Endothelial cell of umbilical vein (primary cell): ENCODE measurements at regions not wholly inside any gene's neighbourhood (a gene's known extent, or its start where the extent isn't known, plus 50 kb on each side); places are given as distances from the start of the nearest gene placed in this dataset.

Source experiments
- BruUV-seq: library from RNA; stranded (reverse); fragments of 400-500 nt; replicated peaks from 2 replicates; lab custom pipeline; 2021; lab: Mats Ljungman, UMichigan
- CTCF ChIA-PET: fragments of 300-600, 350-600 bp; sonication (Branson Sonifier 250); formaldehyde crosslinking; loops from one replicate; lab custom pipeline; 2021; ENCODE audit warnings: antibody characterized with exemption, inconsistent platforms; lab: Charles Lee
- POLR2A ChIA-PET: fragments of 300-600, 350-600 bp; sonication (Branson Sonifier 250); formaldehyde crosslinking; loops from one replicate; lab custom pipeline; 2021; ENCODE audit warnings: antibody characterized with exemption, inconsistent platforms; lab: Charles Lee
- DNase-seq: peaks from one replicate; pipeline ENCODE4 v3.0.0-alpha.2; 2011; ENCODE audit warnings: low read depth, low spot score
- FAIRE-seq: peaks from 2 replicates; lab custom pipeline; 2011; peaks lifted over from hg19 to GRCh38; lab: Jason Lieb, UNC
- H2AFZ ChIP-seq: 2 replicates; pipeline ENCODE4 v1.6.0; 2012; ENCODE audit warnings: low read depth, low read length, control low read depth, inconsistent platforms
- H3K27ac ChIP-seq: 2 replicates; pipeline ENCODE4 v1.5.1; 2011; ENCODE audit warnings: low read depth, mild to moderate bottlenecking, control low read depth, low read length, moderate library complexity; ENCODE audit not compliant: insufficient read depth
- H3K27me3 ChIP-seq, 2 experiments: 2 replicates each; pipeline versions ENCODE4 v1.6.0 to v1.6.1; 2011; ENCODE audit warnings: low read length in 2 of 2, mixed read lengths in 1 of 2; ENCODE audit not compliant: control insufficient read depth in 2 of 2, insufficient read depth in 2 of 2
- H3K36me3 ChIP-seq, 2 experiments: 2 replicates in 1 of 2; 3 replicates in 1 of 2; pipeline ENCODE4 v1.5.1; 2011; ENCODE audit warnings: low read length in 2 of 2, mild to moderate bottlenecking in 1 of 2, moderate library complexity in 1 of 2; ENCODE audit not compliant: control insufficient read depth in 2 of 2, insufficient read depth in 2 of 2; ENCODE audit errors: extremely low read depth in 1 of 2
- H3K4me1 ChIP-seq: 3 replicates; pipeline ENCODE4 v1.5.1; 2011; ENCODE audit warnings: mild to moderate bottlenecking, low read length; ENCODE audit not compliant: control insufficient read depth, insufficient read depth; ENCODE audit errors: extremely low read depth
- H3K4me2 ChIP-seq: 2 replicates; pipeline ENCODE4 v1.6.1; 2011; ENCODE audit warnings: low read length, control low read depth, mixed read lengths; ENCODE audit not compliant: insufficient read depth
- H3K4me3 ChIP-seq, 3 experiments: fragments of 200-600 bp in 1 of 3; sonication (generic), shearing (Covaris generic) in 1 of 3; replicated peaks in 1 of 3; 2 replicates each; pipeline ENCODE4 v1.5.1; 2011 to 2016; ENCODE audit warnings: control low read depth in 3 of 3, low read length in 3 of 3, mild to moderate bottlenecking in 2 of 3, inconsistent platforms in 1 of 3, low read depth in 1 of 3, moderate library complexity in 1 of 3; ENCODE audit not compliant: insufficient read depth in 1 of 3
- H3K79me2 ChIP-seq: 2 replicates; pipeline ENCODE4 v1.6.0; 2012; ENCODE audit warnings: low read length, inconsistent platforms; ENCODE audit not compliant: control insufficient read depth, insufficient read depth
- H3K9ac ChIP-seq: replicated peaks from 2 replicates; pipeline ENCODE3; 2011; ENCODE audit warnings: low read length, control low read depth; ENCODE audit not compliant: insufficient read depth; ENCODE audit errors: extremely low read depth
- H3K9me1 ChIP-seq: replicated peaks from 3 replicates; pipeline ENCODE4 v1.6.0; 2011; ENCODE audit warnings: mild to moderate bottlenecking, low read length; ENCODE audit not compliant: control insufficient read depth, insufficient read depth; ENCODE audit errors: extremely low read depth
- H3K9me3 ChIP-seq: replicated peaks from 2 replicates; pipeline ENCODE4 v1.5.1; 2012; ENCODE audit warnings: low read length, inconsistent platforms; ENCODE audit not compliant: control insufficient read depth, insufficient read depth
- H4K20me1 ChIP-seq: replicated peaks from 2 replicates; pipeline ENCODE3; 2011; ENCODE audit warnings: mild to moderate bottlenecking, low read length; ENCODE audit not compliant: control insufficient read depth, insufficient read depth; ENCODE audit errors: extremely low read depth
- CTCF ChIP-seq, 2 donors: IDR thresholded peaks; 1 replicate in 1 of 2; 2 replicates in 1 of 2; pipeline ENCODE4 v1.5.1; 2011; ENCODE audit warnings: low read length in 2 of 2, mild to moderate bottlenecking in 2 of 2, moderate library complexity in 2 of 2, control low read depth in 1 of 2, inconsistent platforms in 1 of 2, low read depth in 1 of 2; ENCODE audit not compliant: insufficient read depth in 1 of 2; ENCODE audit errors: extremely low read depth in 1 of 2
- EZH2 ChIP-seq: IDR thresholded peaks from 2 replicates; pipeline ENCODE4 v1.6.1; 2012; ENCODE audit warnings: borderline replicate concordance, low read depth, mild to moderate bottlenecking, moderate library complexity, low read length, inconsistent platforms; ENCODE audit not compliant: severe bottlenecking
- FOS ChIP-seq: IDR thresholded peaks from 2 replicates; pipeline ENCODE4 v1.6.1; 2011; ENCODE audit warnings: mild to moderate bottlenecking, low read length, moderate library complexity, borderline replicate concordance; ENCODE audit not compliant: insufficient read depth
- GATA2 ChIP-seq: IDR thresholded peaks from 2 replicates; pipeline ENCODE4 v1.7.0; 2011; ENCODE audit warnings: low read depth, mild to moderate bottlenecking, moderate library complexity, mixed read lengths, low read length; ENCODE audit not compliant: insufficient read length, insufficient read depth
- JUN ChIP-seq: IDR thresholded peaks from 2 replicates; pipeline ENCODE4 v1.6.1; 2011; ENCODE audit warnings: borderline replicate concordance, low read depth; ENCODE audit not compliant: insufficient read length, insufficient read depth
- MYC ChIP-seq: IDR thresholded peaks from one replicate; pipeline ENCODE4 v1.6.1; 2011; ENCODE audit warnings: mild to moderate bottlenecking, low read depth, low read length
- POLR2A ChIP-seq: IDR thresholded peaks from 2 replicates; pipeline ENCODE4 v1.6.1; 2012; ENCODE audit warnings: low read depth, mild to moderate bottlenecking, control low read depth, low read length
- POLR2AphosphoS5 ChIP-seq: IDR thresholded peaks from 2 replicates; pipeline ENCODE4 v1.6.1; 2012; ENCODE audit warnings: low read depth, mild to moderate bottlenecking, control low read depth, low read length, moderate library complexity; ENCODE audit not compliant: insufficient read depth
- dilution Hi-C: fragments of 300-500 bp; cut with MboI; formaldehyde crosslinking; loops from one replicate; pipeline ENCODE4 v1.15.0; 2019; ENCODE audit warnings: low sequenced_read_pairs; ENCODE audit not compliant: extremely low pct_ligation_motif_present
- intact Hi-C: fragments of 100-400 bp; cut with micrococcal nuclease; formaldehyde crosslinking; loops from one replicate; pipeline ENCODE4 v1.10.0; 2022
- TF ChIP-seq, protein P1 (sequence below): IDR thresholded peaks from 2 replicates; pipeline ENCODE4 v1.6.1; 2011; ENCODE audit not compliant: insufficient read depth, insufficient read length

DNA sequence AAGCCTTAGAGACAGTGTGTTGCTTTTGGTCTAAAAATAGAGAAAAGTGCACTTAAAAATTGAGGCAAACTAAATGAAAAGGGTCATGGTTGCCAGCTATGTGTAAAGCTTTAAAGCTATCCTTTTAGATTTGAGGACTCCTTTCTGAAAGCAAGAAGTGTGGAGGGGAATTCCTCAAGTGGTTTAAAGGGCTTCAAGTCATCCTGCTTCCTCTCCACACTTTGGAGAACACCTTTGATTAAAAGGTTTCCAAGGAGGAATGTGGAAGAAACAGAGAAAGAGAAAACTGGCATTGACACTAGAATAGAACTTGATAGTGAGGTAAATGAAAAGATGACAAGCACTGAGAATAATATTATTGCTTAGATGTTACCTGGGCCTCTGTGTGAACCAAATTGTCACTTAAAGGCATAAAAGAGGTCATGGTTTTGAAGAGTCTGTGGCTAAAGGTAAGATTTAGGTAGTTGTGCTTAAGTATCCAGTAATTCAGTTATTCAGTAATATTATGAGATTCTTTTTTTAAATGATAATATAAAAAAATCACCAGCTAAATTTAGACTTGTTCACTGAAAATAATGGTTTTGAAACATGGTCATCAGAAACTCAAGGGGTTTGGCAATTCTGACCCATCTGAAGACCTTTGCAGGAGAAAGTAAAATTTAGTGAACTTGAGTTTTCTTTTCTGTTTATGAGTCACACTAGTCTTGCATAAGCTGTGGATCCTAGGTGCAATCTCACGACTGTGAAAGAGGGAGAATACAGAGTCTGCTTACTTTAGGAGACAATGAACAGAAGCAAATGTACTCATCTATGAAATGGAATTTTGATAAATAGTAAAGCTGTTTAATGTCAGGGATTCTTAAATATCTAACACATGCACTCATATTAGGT, 466.0 kb downstream of the KIF20B start:
- no peak overlapping the region for H3K27ac ChIP-seq
- H4K20me1 ChIP-seq = no peaks in the 10 kb centered on the region
- CTCF ChIA-PET = no interaction called here
- no peaks in the 10 kb centered on the region for H3K27me3 ChIP-seq
- no peaks in the 10 kb centered on the region for H3K4me1 ChIP-seq
- H3K9me1 ChIP-seq = no peaks in the 10 kb centered on the region
- H3K9me3 ChIP-seq = no peaks in the 10 kb centered on the region
- H3K4me3 ChIP-seq = no peak overlapping the region
- FAIRE-seq (no peak), DNase-seq (no peak)
- no TSS peak for BruUV-seq
- intact Hi-C loops (no loop called here), dilution Hi-C loops (no loop called here)
- no peaks in the 10 kb centered on the region for H3K79me2 ChIP-seq
- TF ChIP-seq, protein P1, sequence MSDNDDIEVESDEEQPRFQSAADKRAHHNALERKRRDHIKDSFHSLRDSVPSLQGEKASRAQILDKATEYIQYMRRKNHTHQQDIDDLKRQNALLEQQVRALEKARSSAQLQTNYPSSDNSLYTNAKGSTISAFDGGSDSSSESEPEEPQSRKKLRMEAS = no peak
- TF ChIP-seq JUN = no peak
- no peak for TF ChIP-seq MYC
- no peak for TF ChIP-seq POLR2A
- no peak for TF ChIP-seq EZH2
- TF ChIP-seq GATA2 = no peak
- no peak for TF ChIP-seq POLR2AphosphoS5
- TF ChIP-seq FOS = no peak
- TF ChIP-seq CTCF (IDR thresholded peaks at IDR 0.05; ENCODE audit: extremely low read depth in 1 of 2, insufficient read depth in 1 of 2, low read depth in 1 of 2, low read length in 2 of 2) = no peak
- no peak overlapping the region for H2AFZ ChIP-seq
- no peak overlapping the region for H3K4me2 ChIP-seq
- no peaks in the 10 kb centered on the region for H3K36me3 ChIP-seq
- POLR2A ChIA-PET = no interaction called here
- H3K9ac ChIP-seq = no peak overlapping the region
